Heart left ventricle (tissue), 13 donors: ENCODE measurements at regions not wholly inside any gene's neighbourhood (a gene's known extent, or its start where the extent isn't known, plus 50 kb on each side); places are given as distances from the start of the nearest gene placed in this dataset.

ENCODE experiments used
- POLR2A ChIP-seq, 2 donors: fragments of 450-650 bp; IDR thresholded peaks; one replicate each; pipeline ENCODE4 v1.6.1; 2017; ENCODE audit warnings: antibody characterized with exemption in 2 of 2, mild to moderate bottlenecking in 2 of 2, moderate library complexity in 2 of 2
- TF ChIP-seq, protein P1 (sequence below), 12 donors: fragments of 200-600 bp; sonication (generic) in 4 of 12; IDR thresholded peaks; one replicate each; pipeline versions ENCODE4 v1.5.0 to v1.8.0; 2018 to 2022; ENCODE audit warnings: antibody characterized with exemption in 12 of 12, mild to moderate bottlenecking in 5 of 12
- donor health status: ischemic (EF 13 %, LVEDD 7.1; RV severe dilation, severe dysfunction).
- donor health status: DM: no; HTN: yes; CAD: no.
- donor health status: DM: no; HTN: no; CAD: no.
- donor health status: ischemic (EF 25% LVEDD 6.9; RV normal size, moderate dysfunction).
- donor health status: ischemic (EF 25% LVEDD 5.7; RV mildly dilated, moderate dysfunction).
- donor health status: ischemic (EF 35%, LVEDD 5.7; RV mildly dilated, moderate dysfunction).
- donor health status: nonischemic (EF 11% LVEDD 7.7; RV severe dilation, severe dysfunction).
- donor health status: DM: yes; HTN: yes; CAD: no.
- donor health status: PGD.
- donor health status: ischemic (EF 29% LVEDD 5.4; RV normal size, mild dysfunction).
- donor health status: nonischemic (EF 23%, LVEDD 6.1; RV moderate dilation, normal function).

DNA sequence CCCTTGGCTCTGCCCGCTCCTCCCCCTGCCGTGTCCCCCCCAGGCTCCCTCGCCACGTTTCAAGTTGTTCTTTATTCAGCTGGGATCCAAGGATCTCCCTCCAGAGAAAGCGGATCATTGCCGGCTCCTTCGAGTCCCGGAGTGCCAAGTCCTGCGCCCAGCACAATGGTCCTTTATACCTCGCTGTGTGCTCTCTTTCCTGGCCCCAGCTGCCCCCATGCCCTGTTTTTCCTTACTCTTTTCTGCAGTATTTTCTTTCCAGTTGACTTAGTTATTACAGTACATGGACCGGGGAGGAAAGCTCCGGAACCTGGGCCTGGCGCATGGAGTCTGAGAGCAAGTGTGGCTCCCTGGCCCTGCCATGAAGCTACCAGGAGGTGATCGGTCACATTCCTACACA, 88.1 kb upstream of the KMT2C start:
- TF ChIP-seq, protein P1, sequence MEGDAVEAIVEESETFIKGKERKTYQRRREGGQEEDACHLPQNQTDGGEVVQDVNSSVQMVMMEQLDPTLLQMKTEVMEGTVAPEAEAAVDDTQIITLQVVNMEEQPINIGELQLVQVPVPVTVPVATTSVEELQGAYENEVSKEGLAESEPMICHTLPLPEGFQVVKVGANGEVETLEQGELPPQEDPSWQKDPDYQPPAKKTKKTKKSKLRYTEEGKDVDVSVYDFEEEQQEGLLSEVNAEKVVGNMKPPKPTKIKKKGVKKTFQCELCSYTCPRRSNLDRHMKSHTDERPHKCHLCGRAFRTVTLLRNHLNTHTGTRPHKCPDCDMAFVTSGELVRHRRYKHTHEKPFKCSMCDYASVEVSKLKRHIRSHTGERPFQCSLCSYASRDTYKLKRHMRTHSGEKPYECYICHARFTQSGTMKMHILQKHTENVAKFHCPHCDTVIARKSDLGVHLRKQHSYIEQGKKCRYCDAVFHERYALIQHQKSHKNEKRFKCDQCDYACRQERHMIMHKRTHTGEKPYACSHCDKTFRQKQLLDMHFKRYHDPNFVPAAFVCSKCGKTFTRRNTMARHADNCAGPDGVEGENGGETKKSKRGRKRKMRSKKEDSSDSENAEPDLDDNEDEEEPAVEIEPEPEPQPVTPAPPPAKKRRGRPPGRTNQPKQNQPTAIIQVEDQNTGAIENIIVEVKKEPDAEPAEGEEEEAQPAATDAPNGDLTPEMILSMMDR (IDR thresholded peaks at IDR 0.05): no peak
- TF ChIP-seq POLR2A (IDR thresholded peaks at IDR 0.05): no peak
